ENCODE measurements at regions not wholly inside any gene's neighbourhood (a gene's known extent, or its start where the extent isn't known, plus 50 kb on each side); places are given as distances from the start of the nearest gene placed in this dataset.

DNA sequence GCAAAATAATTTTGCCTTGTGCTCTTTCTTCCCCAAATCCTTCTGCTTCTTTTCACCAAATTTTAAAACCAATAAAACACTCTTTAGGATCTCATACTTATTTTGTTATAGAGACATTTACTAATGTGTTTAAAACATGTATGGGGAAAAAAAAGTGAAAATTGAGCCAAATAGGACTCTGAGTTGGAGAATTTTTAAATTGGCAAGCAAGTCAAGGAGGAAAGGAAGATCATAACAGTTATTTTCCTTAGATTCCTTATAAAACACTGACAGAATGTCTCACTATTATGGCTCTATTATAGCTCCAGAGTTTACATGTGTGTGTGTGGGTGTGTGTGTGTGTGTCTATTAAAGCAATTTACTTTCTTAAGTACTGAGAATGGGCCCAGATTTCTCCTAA is 220.5 kb downstream of the SLC6A15 start:
- no peak overlapping the region for H3K4ac ChIP-seq (ENCODE audit: low read depth, low read length)
- intact Hi-C loops (cut with micrococcal nuclease) (no loop called here), in situ Hi-C loops (cut with MboI; ENCODE audit: low sequenced_read_pairs) (no loop called here), dilution Hi-C loops (cut with HindIII; ENCODE audit: low sequenced_read_pairs, unreplicated experiment) (no loop called here)
- H3K9ac ChIP-seq (ENCODE audit: low read depth, low read length), result no peak overlapping the region
- no peak overlapping the region for H3K23ac ChIP-seq (ENCODE audit: low read depth, low read length)
- H3K9me1 ChIP-seq (ENCODE audit: insufficient read depth, low read length), result no peaks in the 10 kb centered on the region
- H4K20me1 ChIP-seq (ENCODE audit: insufficient read depth, low read length), result no peaks in the 10 kb centered on the region
- H3K4me1 ChIP-seq (ENCODE audit: control insufficient read depth, insufficient read depth, low read length), result no peaks in the 10 kb centered on the region
- no peak overlapping the region for H2AK5ac ChIP-seq (ENCODE audit: low read depth, low read length)
- no peak overlapping the region for H2BK120ac ChIP-seq (ENCODE audit: low read depth, low read length)
- H2AFZ ChIP-seq (replicated peaks; ENCODE audit: low read length, poor library complexity), result no peak overlapping the region
- no peak overlapping the region for H3K18ac ChIP-seq (ENCODE audit: low read depth, low read length)
- no peaks in the 10 kb centered on the region for H3K79me1 ChIP-seq (ENCODE audit: low read depth in 1 of 2, low read length in 2 of 2)
- H3K56ac ChIP-seq (ENCODE audit: extremely low read depth, insufficient read depth, low read length), result no peak overlapping the region
- ChIA-PET POLR2A (ENCODE audit: unreplicated experiment) (no interaction called here), CTCF (no interaction called here)
- ATAC-seq (ENCODE audit: low read depth) (no peak), DNase-seq (no peak)
- H3K9me3 ChIP-seq (ENCODE audit: control insufficient read depth, insufficient read depth, low read length), result no peaks in the 10 kb centered on the region
- H2BK5ac ChIP-seq (ENCODE audit: low read depth, low read length, poor library complexity, severe bottlenecking), result no peak overlapping the region
- H2BK15ac ChIP-seq (ENCODE audit: low read depth, low read length), result no peak overlapping the region
- no peak overlapping the region for H3K4me2 ChIP-seq (ENCODE audit: low read depth, low read length)
- H3K27me3 ChIP-seq (ENCODE audit: control insufficient read depth, insufficient read depth, low read length), result no peaks in the 10 kb centered on the region
- TF ChIP-seq SMC3 (IDR thresholded peaks at IDR 0.05; ENCODE audit: low read depth, low read length) (no peak), CTCF (conservative IDR thresholded peaks at IDR 0.05; ENCODE audit: low read depth, low read length) (no peak), RFX5 (IDR thresholded peaks at IDR 0.05; ENCODE audit: low read depth, low read length) (no peak), FOS (IDR thresholded peaks at IDR 0.05; ENCODE audit: low read depth, low read length) (no peak), POLR2A (IDR thresholded peaks at IDR 0.05; ENCODE audit: low read depth, low read length) (no peak), BHLHE40 (IDR thresholded peaks at IDR 0.05; ENCODE audit: low read depth, low read length) (no peak), RCOR1 (IDR thresholded peaks at IDR 0.05; ENCODE audit: insufficient replicate concordance, low read length) (no peak), MAFK (IDR thresholded peaks at IDR 0.05; ENCODE audit: low read depth, low read length) (no peak), MXI1 (IDR thresholded peaks at IDR 0.05; ENCODE audit: borderline replicate concordance, low read depth, low read length) (no peak), NFE2L2 (IDR thresholded peaks at IDR 0.05; ENCODE audit: low read depth, low read length) (no peak)
- TF ChIP-seq, protein P1, sequence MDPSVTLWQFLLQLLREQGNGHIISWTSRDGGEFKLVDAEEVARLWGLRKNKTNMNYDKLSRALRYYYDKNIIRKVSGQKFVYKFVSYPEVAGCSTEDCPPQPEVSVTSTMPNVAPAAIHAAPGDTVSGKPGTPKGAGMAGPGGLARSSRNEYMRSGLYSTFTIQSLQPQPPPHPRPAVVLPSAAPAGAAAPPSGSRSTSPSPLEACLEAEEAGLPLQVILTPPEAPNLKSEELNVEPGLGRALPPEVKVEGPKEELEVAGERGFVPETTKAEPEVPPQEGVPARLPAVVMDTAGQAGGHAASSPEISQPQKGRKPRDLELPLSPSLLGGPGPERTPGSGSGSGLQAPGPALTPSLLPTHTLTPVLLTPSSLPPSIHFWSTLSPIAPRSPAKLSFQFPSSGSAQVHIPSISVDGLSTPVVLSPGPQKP (IDR thresholded peaks at IDR 0.05; ENCODE audit: borderline replicate concordance, low read depth, low read length), result no peak
- no peak overlapping the region for H2BK20ac ChIP-seq (ENCODE audit: low read depth, low read length)
- no peak overlapping the region for H3K4me3 ChIP-seq (ENCODE audit: insufficient read depth, low read depth, low read length)
- no peak overlapping the region for H4K91ac ChIP-seq (ENCODE audit: insufficient read depth, low read depth, low read length)
- H4K8ac ChIP-seq (ENCODE audit: low read depth in 2 of 2, low read length in 2 of 2), result no peak overlapping the region
- no peaks in the 10 kb centered on the region for H3K36me3 ChIP-seq (ENCODE audit: control insufficient read depth, insufficient read depth, low read length)
- no peak overlapping the region for H3K27ac ChIP-seq (ENCODE audit: insufficient read depth, low read length)
- H3K14ac ChIP-seq (replicated peaks; ENCODE audit: low read depth, low read length), result no peak overlapping the region
- BruUV-seq (replicated peaks), result no TSS peak
- no peak overlapping the region for H2AK9ac ChIP-seq (replicated peaks; ENCODE audit: low read depth, low read length, poor library complexity)
- H4K5ac ChIP-seq (ENCODE audit: low read depth, low read length), result no peak overlapping the region

Measured in IMR-90 (cell line).